Vagina (tissue), 2 donors: ENCODE measurements at regions not wholly inside any gene's neighbourhood (a gene's known extent, or its start where the extent isn't known, plus 50 kb on each side); places are given as distances from the start of the nearest gene placed in this dataset.

Experiments used
- DNase-seq, 2 donors: peaks; one replicate each; pipeline ENCODE4 v3.0.0-alpha.2; 2017; ENCODE audit errors: extremely low spot score in 2 of 2
- H3K27ac ChIP-seq: fragments of 200-600 bp; sonication (generic); one replicate; pipeline ENCODE4 v1.5.1; 2019
- H3K27me3 ChIP-seq: fragments of 200-600 bp; sonication (generic); one replicate; pipeline ENCODE4 v1.5.1; 2019
- H3K36me3 ChIP-seq, 2 donors: fragments of 200-600 bp; sonication (generic); one replicate each; pipeline ENCODE4 v1.5.1; 2017 to 2019
- H3K4me1 ChIP-seq: fragments of 200-600 bp; sonication (generic); one replicate; pipeline ENCODE4 v1.5.1; 2019
- H3K4me3 ChIP-seq, 2 donors: fragments of 200-600 bp; sonication (generic); 1 replicate in 1 of 2; 2 replicates in 1 of 2; pipeline ENCODE4 v1.5.1; 2016 to 2019
- H3K9me3 ChIP-seq: fragments of 200-600 bp; sonication (generic); one replicate; pipeline ENCODE4 v1.5.1; 2019
- POLR2A ChIP-seq, 2 donors: fragments of 450-650 bp; IDR thresholded peaks; one replicate each; pipeline ENCODE4 v1.6.1; 2017; ENCODE audit warnings: antibody characterized with exemption in 2 of 2, mild to moderate bottlenecking in 2 of 2, moderate library complexity in 2 of 2
- POLR2AphosphoS5 ChIP-seq, 2 donors: sonication (generic); formaldehyde crosslinking; IDR thresholded peaks; one replicate each; pipeline ENCODE4 v1.9.0; 2017; ENCODE audit warnings: antibody characterized with exemption in 2 of 2, mild to moderate bottlenecking in 2 of 2, low read depth in 1 of 2; ENCODE audit not compliant: insufficient read depth in 1 of 2
- intact Hi-C: fragments of 100-400 bp; cut with DNase I; formaldehyde crosslinking; loops from one replicate; pipeline ENCODE4 v1.15.1; 2023
- TF ChIP-seq, protein P1 (sequence below), 3 experiments: fragments of 450-650 bp in 2 of 3; fragments of 200-600 bp in 1 of 3; sonication (generic) in 1 of 3; IDR thresholded peaks; one replicate each; pipeline ENCODE4 v1.5.1; 2017 to 2019; ENCODE audit warnings: antibody characterized with exemption in 3 of 3, mild to moderate bottlenecking in 2 of 3, moderate library complexity in 2 of 3

DNA sequence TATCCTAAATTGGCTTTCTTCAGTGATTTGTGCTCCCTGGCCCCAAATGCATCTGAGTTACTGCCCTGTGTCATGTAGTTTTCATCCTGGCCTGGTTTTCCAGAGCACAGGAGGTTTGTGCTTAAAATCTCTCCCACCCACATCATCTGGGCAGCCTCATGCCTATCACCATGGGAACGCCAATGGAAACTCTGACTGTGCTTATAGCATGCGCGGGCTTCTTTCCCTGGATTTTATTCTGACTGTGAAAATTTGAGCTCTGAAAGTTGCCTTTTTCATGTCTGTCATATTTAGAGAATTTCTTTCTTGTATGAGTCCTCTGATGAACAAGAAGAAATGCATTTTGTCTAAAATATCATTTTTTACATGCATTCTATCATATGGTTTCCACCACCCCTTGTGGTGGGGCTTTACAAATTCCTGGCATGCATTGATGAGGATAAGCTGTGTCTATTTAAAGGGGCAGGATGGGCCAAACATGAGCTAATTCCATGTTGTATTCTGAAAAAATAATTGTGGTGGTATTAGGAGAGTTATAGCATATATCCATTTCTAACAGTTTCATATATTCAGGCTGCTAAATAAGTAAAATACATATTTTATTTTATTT, 55.1 kb downstream of the IRAG1 start:
- Histone ChIP-seq H3K4me3 (no peak overlapping the region), H3K9me3 (no peaks in the 10 kb centered on the region), H3K27ac (peak overlapping the region; percentile 70), H3K36me3 (no peaks in the 10 kb centered on the region), H3K27me3 (no peaks in the 10 kb centered on the region), H3K4me1 (peaks cover 32% of the 10 kb centered on the region)
- intact Hi-C loops, result no loop called here
- DNase-seq, result no peak
- no peak for TF ChIP-seq POLR2A (IDR thresholded peaks at IDR 0.05)
- TF ChIP-seq, protein P1, sequence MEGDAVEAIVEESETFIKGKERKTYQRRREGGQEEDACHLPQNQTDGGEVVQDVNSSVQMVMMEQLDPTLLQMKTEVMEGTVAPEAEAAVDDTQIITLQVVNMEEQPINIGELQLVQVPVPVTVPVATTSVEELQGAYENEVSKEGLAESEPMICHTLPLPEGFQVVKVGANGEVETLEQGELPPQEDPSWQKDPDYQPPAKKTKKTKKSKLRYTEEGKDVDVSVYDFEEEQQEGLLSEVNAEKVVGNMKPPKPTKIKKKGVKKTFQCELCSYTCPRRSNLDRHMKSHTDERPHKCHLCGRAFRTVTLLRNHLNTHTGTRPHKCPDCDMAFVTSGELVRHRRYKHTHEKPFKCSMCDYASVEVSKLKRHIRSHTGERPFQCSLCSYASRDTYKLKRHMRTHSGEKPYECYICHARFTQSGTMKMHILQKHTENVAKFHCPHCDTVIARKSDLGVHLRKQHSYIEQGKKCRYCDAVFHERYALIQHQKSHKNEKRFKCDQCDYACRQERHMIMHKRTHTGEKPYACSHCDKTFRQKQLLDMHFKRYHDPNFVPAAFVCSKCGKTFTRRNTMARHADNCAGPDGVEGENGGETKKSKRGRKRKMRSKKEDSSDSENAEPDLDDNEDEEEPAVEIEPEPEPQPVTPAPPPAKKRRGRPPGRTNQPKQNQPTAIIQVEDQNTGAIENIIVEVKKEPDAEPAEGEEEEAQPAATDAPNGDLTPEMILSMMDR (IDR thresholded peaks at IDR 0.05), result no peak
- no peak for TF ChIP-seq POLR2AphosphoS5 (IDR thresholded peaks at IDR 0.05; ENCODE audit: insufficient read depth in 1 of 2, low read depth in 1 of 2)

DNA sequence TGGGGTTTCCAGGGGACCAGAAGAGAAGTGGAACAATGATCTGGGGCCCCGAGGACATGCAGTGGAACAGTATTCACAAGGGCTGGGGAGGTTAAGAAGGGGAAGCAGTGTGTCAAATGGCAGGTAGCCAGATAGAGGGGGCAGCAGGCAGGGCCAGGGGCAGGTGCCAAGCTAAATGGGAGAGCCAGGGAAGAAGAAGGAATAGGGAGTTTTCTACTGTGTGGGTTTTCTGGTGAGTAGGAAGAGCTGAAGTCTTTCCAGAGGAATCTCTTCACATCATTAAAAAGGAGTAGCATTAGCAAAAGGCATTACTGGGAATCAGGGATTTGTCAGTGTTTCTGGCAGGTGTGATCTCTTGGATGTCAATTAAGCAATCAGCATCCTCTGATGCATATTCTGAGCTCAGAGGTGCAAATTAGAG, 55.8 kb downstream of the IRAG1 start:
- intact Hi-C loops, result no loop called here
- no peaks in the 10 kb centered on the region for H3K36me3 ChIP-seq
- no peak for DNase-seq
- TF ChIP-seq, protein P1 (IDR thresholded peaks at IDR 0.05), result no peak
- no peak for TF ChIP-seq POLR2AphosphoS5 (IDR thresholded peaks at IDR 0.05; ENCODE audit: insufficient read depth in 1 of 2, low read depth in 1 of 2)
- no peak for TF ChIP-seq POLR2A (IDR thresholded peaks at IDR 0.05)
- no peaks in the 10 kb centered on the region for H3K9me3 ChIP-seq
- peaks cover 32% of the 10 kb centered on the region for H3K4me1 ChIP-seq
- H3K27me3 ChIP-seq, result no peaks in the 10 kb centered on the region
- H3K27ac ChIP-seq, result peak overlapping the region; percentile 70
- no peak overlapping the region for H3K4me3 ChIP-seq

- intact Hi-C loops, result no loop called here
- no peak for DNase-seq
- Histone ChIP-seq H3K9me3 (no peaks in the 10 kb centered on the region), H3K4me3 (no peak overlapping the region), H3K4me1 (peaks cover 11% of the 10 kb centered on the region), H3K36me3 (no peaks in the 10 kb centered on the region), H3K27ac (no peak overlapping the region), H3K27me3 (no peaks in the 10 kb centered on the region)
- TF ChIP-seq POLR2A (IDR thresholded peaks at IDR 0.05), result no peak
- no peak for TF ChIP-seq POLR2AphosphoS5 (IDR thresholded peaks at IDR 0.05; ENCODE audit: insufficient read depth in 1 of 2, low read depth in 1 of 2)
- TF ChIP-seq, protein P1 (IDR thresholded peaks at IDR 0.05), result no peak
These were observed 59.1 kb downstream of the IRAG1 start for GRCh38 chr11:10634407-10634806.

GRCh38 chr11:10633261-10633660, 60.3 kb downstream of the IRAG1 start:
- Histone ChIP-seq H3K27me3 (no peaks in the 10 kb centered on the region), H3K9me3 (no peaks in the 10 kb centered on the region), H3K4me1 (peaks cover 8% of the 10 kb centered on the region), H3K27ac (no peak overlapping the region), H3K36me3 (no peaks in the 10 kb centered on the region), H3K4me3 (no peak overlapping the region)
- intact Hi-C loops, result no loop called here
- peak in 1 of 2 donors; percentile 14 for DNase-seq
- TF ChIP-seq POLR2AphosphoS5 (IDR thresholded peaks at IDR 0.05; ENCODE audit: insufficient read depth in 1 of 2, low read depth in 1 of 2), result no peak
- TF ChIP-seq, protein P1 (IDR thresholded peaks at IDR 0.05), result no peak
- TF ChIP-seq POLR2A (IDR thresholded peaks at IDR 0.05), result no peak

DNA sequence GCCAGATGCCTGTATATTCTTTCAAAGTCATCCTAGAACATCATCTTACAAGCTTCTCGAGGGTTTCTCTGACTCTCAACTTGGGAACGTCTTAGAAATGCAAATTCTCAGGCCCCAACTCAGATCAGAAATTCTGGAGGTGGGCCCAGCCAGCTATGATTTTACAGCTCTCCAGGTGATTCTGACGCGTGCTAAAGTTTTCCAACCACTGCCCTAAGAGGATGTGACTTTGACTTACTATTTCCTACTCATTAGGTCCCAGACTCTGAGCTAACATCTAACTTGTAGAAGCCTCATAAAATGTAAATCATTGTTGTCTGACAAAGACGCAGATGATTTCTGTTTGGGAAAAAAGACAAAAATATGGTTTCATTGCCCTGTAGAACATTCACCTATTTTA, 61.1 kb downstream of the IRAG1 start:
- no peaks in the 10 kb centered on the region for H3K27me3 ChIP-seq
- H3K36me3 ChIP-seq, result no peaks in the 10 kb centered on the region
- no peak overlapping the region for H3K27ac ChIP-seq
- no peaks in the 10 kb centered on the region for H3K4me1 ChIP-seq
- TF ChIP-seq POLR2AphosphoS5 (IDR thresholded peaks at IDR 0.05; ENCODE audit: insufficient read depth in 1 of 2, low read depth in 1 of 2) (no peak), POLR2A (IDR thresholded peaks at IDR 0.05) (no peak)
- TF ChIP-seq, protein P1 (IDR thresholded peaks at IDR 0.05), result no peak
- H3K4me3 ChIP-seq, result no peak overlapping the region
- peak in 1 of 2 donors; percentile 34 for DNase-seq
- H3K9me3 ChIP-seq, result no peaks in the 10 kb centered on the region
- intact Hi-C loops, result no loop called here
